H1 (cell line): ENCODE measurements at regions not wholly inside any gene's neighbourhood (a gene's known extent, or its start where the extent isn't known, plus 50 kb on each side); places are given as distances from the start of the nearest gene placed in this dataset.

Experiments used
- BACH1 ChIP-seq: IDR thresholded peaks from 2 replicates; pipeline ENCODE4 v1.6.1; 2012; ENCODE audit warnings: low read length, improper control_type of control experiment
- CHD2 ChIP-seq: IDR thresholded peaks from 2 replicates; pipeline ENCODE4 v1.6.1; 2012; ENCODE audit warnings: low read length, improper control_type of control experiment
- CREB1 ChIP-seq: IDR thresholded peaks from 2 replicates; pipeline ENCODE4 v1.6.1; 2012; ENCODE audit warnings: inconsistent platforms
- HDAC2 ChIP-seq, 2 experiments: fragments of 300-600 bp in 1 of 2; sonication (generic) in 1 of 2; IDR thresholded peaks; 2 replicates each; pipeline ENCODE4 v1.6.1; 2011 to 2012; ENCODE audit warnings: low read depth in 2 of 2, low read length in 2 of 2, mild to moderate bottlenecking in 2 of 2, moderate library complexity in 2 of 2, borderline replicate concordance in 1 of 2, inconsistent platforms in 1 of 2
- POU5F1 ChIP-seq: IDR thresholded peaks from 2 replicates; pipeline ENCODE4 v1.6.1; 2011; ENCODE audit warnings: low read depth, mild to moderate bottlenecking, low read length, moderate library complexity
- RAD21 ChIP-seq, 2 experiments: IDR thresholded peaks in 1 of 2; conservative IDR thresholded peaks in 1 of 2; 2 replicates each; pipeline ENCODE4 v1.6.1; 2011; ENCODE audit warnings: low read depth in 2 of 2, low read length in 2 of 2, improper control_type of control experiment in 1 of 2, inconsistent platforms in 1 of 2, mild to moderate bottlenecking in 1 of 2, moderate library complexity in 1 of 2
- RBBP5 ChIP-seq: IDR thresholded peaks from 2 replicates; pipeline ENCODE4 v1.7.1; 2012; ENCODE audit warnings: low read depth, mild to moderate bottlenecking, inconsistent platforms, low read length, moderate library complexity, borderline replicate concordance
- RFX5 ChIP-seq: IDR thresholded peaks from 2 replicates; pipeline ENCODE4 v1.6.1; 2011; ENCODE audit warnings: low read depth, low read length, improper control_type of control experiment, borderline replicate concordance
- SIRT6 ChIP-seq: IDR thresholded peaks from one replicate; pipeline ENCODE4 v1.7.1; 2012; ENCODE audit warnings: low read length, inconsistent platforms
- TEAD4 ChIP-seq: IDR thresholded peaks from 2 replicates; pipeline ENCODE4 v1.6.1; 2012; ENCODE audit warnings: low read depth, low read length, inconsistent platforms, mixed read lengths
- YY1 ChIP-seq: IDR thresholded peaks from 2 replicates; pipeline ENCODE4 v1.6.1; 2011; ENCODE audit warnings: low read depth, mild to moderate bottlenecking, low read length
- TF ChIP-seq, protein P1 (sequence below), 3 experiments: IDR thresholded peaks; 1 replicate in 2 of 3; 2 replicates in 1 of 3; pipeline versions ENCODE4 v1.5.1 to v1.6.1; 2011; ENCODE audit warnings: low read length in 3 of 3, mild to moderate bottlenecking in 3 of 3, inconsistent platforms in 2 of 3, low read depth in 1 of 3, moderate library complexity in 1 of 3; ENCODE audit not compliant: insufficient read depth in 1 of 3; ENCODE audit errors: control extremely low read depth in 1 of 3
- TF ChIP-seq, protein P2 (sequence below): IDR thresholded peaks from 2 replicates; pipeline ENCODE4 v1.6.1; 2012; ENCODE audit warnings: inconsistent platforms

DNA sequence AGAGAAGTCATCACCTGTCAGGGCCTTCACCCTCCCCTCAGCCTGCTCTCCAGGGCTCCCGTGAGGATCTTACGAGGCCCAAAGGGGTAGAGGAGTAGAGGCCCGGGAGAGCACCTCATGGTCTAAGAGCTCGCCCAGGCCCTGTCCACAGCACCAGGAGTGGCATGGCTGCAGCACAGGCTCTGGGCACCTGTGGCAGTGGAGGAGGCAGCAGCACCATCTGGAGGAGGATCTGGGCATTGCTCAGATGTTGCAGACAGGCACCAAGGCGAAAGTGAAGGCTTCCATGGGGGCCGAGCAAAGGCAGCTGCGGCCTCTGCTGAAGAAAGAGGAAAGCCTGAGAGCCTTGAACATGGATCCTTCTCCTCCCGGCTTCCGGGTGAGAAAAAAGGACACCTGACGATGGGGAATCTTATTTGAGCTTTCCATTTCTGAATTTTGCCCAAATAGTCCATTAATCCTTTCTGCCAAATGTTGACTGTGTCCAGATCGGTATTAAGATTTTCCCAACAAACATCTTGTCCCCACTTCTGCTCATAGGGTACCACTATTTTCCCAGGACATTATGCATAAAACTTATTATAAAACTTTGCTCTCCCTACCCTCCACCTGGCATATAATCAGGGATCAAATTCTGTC is 604.7 kb downstream of the PTPRC start (continued):
- TF ChIP-seq RFX5 (no peak), RBBP5 (no peak), CHD2 (no peak), BACH1 (no peak), CREB1 (no peak), YY1 (peak; percentile 59; the same call in 1 of the 2 replicates), HDAC2 (IDR thresholded peaks at IDR 0.05; ENCODE audit: borderline replicate concordance in 1 of 2, low read depth in 2 of 2, low read length in 2 of 2) (no peak), RAD21 (IDR thresholded peaks at IDR 0.05 in 1 of 2, conservative IDR thresholded peaks at IDR 0.05 in 1 of 2; ENCODE audit: low read depth in 2 of 2, low read length in 2 of 2) (peak; percentile 92), TEAD4 (no peak), POU5F1 (no peak), SIRT6 (no peak)
- TF ChIP-seq, protein P1, sequence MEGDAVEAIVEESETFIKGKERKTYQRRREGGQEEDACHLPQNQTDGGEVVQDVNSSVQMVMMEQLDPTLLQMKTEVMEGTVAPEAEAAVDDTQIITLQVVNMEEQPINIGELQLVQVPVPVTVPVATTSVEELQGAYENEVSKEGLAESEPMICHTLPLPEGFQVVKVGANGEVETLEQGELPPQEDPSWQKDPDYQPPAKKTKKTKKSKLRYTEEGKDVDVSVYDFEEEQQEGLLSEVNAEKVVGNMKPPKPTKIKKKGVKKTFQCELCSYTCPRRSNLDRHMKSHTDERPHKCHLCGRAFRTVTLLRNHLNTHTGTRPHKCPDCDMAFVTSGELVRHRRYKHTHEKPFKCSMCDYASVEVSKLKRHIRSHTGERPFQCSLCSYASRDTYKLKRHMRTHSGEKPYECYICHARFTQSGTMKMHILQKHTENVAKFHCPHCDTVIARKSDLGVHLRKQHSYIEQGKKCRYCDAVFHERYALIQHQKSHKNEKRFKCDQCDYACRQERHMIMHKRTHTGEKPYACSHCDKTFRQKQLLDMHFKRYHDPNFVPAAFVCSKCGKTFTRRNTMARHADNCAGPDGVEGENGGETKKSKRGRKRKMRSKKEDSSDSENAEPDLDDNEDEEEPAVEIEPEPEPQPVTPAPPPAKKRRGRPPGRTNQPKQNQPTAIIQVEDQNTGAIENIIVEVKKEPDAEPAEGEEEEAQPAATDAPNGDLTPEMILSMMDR (IDR thresholded peaks at IDR 0.05; ENCODE audit: control extremely low read depth in 1 of 3, insufficient read depth in 1 of 3, low read depth in 1 of 3, low read length in 3 of 3) = peak; percentile 79 to 92 (median 86)
- TF ChIP-seq, protein P2, sequence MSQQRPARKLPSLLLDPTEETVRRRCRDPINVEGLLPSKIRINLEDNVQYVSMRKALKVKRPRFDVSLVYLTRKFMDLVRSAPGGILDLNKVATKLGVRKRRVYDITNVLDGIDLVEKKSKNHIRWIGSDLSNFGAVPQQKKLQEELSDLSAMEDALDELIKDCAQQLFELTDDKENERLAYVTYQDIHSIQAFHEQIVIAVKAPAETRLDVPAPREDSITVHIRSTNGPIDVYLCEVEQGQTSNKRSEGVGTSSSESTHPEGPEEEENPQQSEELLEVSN = no peak; the same call in 1 of the 2 replicates
